ENCODE measurements at regions not wholly inside any gene's neighbourhood (a gene's known extent, or its start where the extent isn't known, plus 50 kb on each side); places are given as distances from the start of the nearest gene placed in this dataset.
"Not testable (repeated sequence)": the region's sequence is repeated elsewhere in the genome, so short reads cannot be mapped to it uniquely, and the experiment has no call there.

- Histone ChIP-seq H3K27me3 (ENCODE audit: control insufficient read depth in 1 of 2, insufficient read depth in 2 of 2, low read length in 2 of 2) (no peaks in the 10 kb centered on the region), H3K9ac (ENCODE audit: low read length in 2 of 2) (no peak overlapping the region), H3K4me3 (ENCODE audit: low read length in 2 of 2) (no peak overlapping the region), H3K9me3 (ENCODE audit: control insufficient read depth in 2 of 2, low read length in 2 of 2) (no peaks in the 10 kb centered on the region), H3K27ac (ENCODE audit: low read length) (no peak overlapping the region), H3K36me3 (ENCODE audit: control insufficient read depth in 2 of 2, insufficient read depth in 2 of 2, low read length in 2 of 2) (no peaks in the 10 kb centered on the region), H3K4me1 (ENCODE audit: control insufficient read depth, insufficient read depth, low read length) (no peaks in the 10 kb centered on the region)
Measured at GRCh38 chr5:127186657-127187056, 103.9 kb upstream of the MEGF10 start.

GRCh38 chr5:127187706-127188105 is 102.9 kb upstream of the MEGF10 start:
- no peaks in the 10 kb centered on the region for H3K9me3 ChIP-seq (ENCODE audit: control insufficient read depth in 2 of 2, low read length in 2 of 2)
- H3K9ac ChIP-seq (ENCODE audit: low read length in 2 of 2): no peak overlapping the region
- H3K4me1 ChIP-seq (ENCODE audit: control insufficient read depth, insufficient read depth, low read length): no peaks in the 10 kb centered on the region
- H3K4me3 ChIP-seq (ENCODE audit: low read length in 2 of 2): no peak overlapping the region
- no peak overlapping the region for H3K27ac ChIP-seq (ENCODE audit: low read length)
- H3K27me3 ChIP-seq (ENCODE audit: control insufficient read depth in 1 of 2, insufficient read depth in 2 of 2, low read length in 2 of 2): no peaks in the 10 kb centered on the region
- no peaks in the 10 kb centered on the region for H3K36me3 ChIP-seq (ENCODE audit: control insufficient read depth in 2 of 2, insufficient read depth in 2 of 2, low read length in 2 of 2)

DNA sequence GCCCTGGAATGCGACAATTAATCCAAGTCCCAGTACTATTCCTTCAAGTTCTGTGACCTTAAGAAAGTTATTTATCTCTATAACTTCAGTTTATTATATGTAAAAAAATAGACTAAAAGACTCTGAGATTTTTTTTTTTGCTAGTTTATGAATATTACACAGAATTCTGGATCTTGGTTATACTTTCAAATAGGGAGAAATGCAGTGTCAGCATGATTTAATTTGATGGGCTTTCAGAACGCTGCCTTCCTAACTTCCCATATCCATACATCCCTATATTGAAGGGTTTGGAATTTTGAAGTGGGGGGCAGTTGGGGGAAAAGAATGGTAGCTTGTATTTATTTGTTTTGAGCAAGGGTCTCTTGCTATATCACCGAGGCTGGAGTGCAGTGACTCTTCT is 98.4 kb upstream of the MEGF10 start:
- H3K4me1 ChIP-seq (ENCODE audit: control insufficient read depth, insufficient read depth, low read length): no peaks in the 10 kb centered on the region

GRCh38 chr5:127192836-127193338 is 97.7 kb upstream of the MEGF10 start:
- no peak overlapping the region for H3K4me3 ChIP-seq (ENCODE audit: low read length in 2 of 2)

More for the DNA sequence above, 98.4 kb upstream of the MEGF10 start:
- Histone ChIP-seq H3K36me3 (ENCODE audit: control insufficient read depth in 2 of 2, insufficient read depth in 2 of 2, low read length in 2 of 2) (no peaks in the 10 kb centered on the region), H3K9me3 (ENCODE audit: control insufficient read depth in 2 of 2, low read length in 2 of 2) (no peaks in the 10 kb centered on the region), H3K4me3 (ENCODE audit: low read length in 2 of 2) (no peak overlapping the region), H3K27me3 (ENCODE audit: control insufficient read depth in 1 of 2, insufficient read depth in 2 of 2, low read length in 2 of 2) (no peaks in the 10 kb centered on the region), H3K9ac (ENCODE audit: low read length in 2 of 2) (no peak overlapping the region), H3K27ac (ENCODE audit: low read length) (no peak overlapping the region)

DNA sequence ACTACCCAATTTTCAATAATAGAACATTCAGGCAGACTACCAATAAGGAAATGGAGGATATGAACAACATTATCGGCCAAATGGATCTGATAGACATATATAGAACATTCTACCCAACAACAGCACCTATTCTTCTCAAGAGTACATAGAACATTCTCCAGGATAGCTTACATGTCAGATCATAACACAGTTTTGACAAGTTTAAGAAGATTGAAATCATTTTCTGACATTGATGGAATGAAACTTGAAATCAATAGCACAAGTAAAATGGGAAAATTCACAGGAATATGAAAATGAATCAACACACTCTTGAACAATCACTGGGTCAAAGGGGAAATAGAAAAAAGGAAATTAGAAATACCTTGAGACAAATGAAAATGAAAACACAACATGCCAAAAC is 94.6 kb upstream of the MEGF10 start:
- no peaks in the 10 kb centered on the region for H3K36me3 ChIP-seq (ENCODE audit: control insufficient read depth in 2 of 2, insufficient read depth in 2 of 2, low read length in 2 of 2)
- H3K27me3 ChIP-seq (ENCODE audit: control insufficient read depth in 1 of 2, insufficient read depth in 2 of 2, low read length in 2 of 2): no peaks in the 10 kb centered on the region
- H3K4me1 ChIP-seq (ENCODE audit: control insufficient read depth, insufficient read depth, low read length): no peaks in the 10 kb centered on the region
- no peaks in the 10 kb centered on the region for H3K9me3 ChIP-seq (ENCODE audit: control insufficient read depth in 2 of 2, low read length in 2 of 2)
- H3K27ac ChIP-seq (ENCODE audit: low read length): no peak overlapping the region
- no peak overlapping the region for H3K9ac ChIP-seq (ENCODE audit: low read length in 2 of 2)
- no peak overlapping the region for H3K4me3 ChIP-seq (ENCODE audit: low read length in 2 of 2)

More at GRCh38 chr5:127192836-127193338, 97.7 kb upstream of the MEGF10 start:
- no peaks in the 10 kb centered on the region for H3K4me1 ChIP-seq (ENCODE audit: control insufficient read depth, insufficient read depth, low read length)
- H3K9ac ChIP-seq (ENCODE audit: low read length in 2 of 2): no peak overlapping the region
- no peaks in the 10 kb centered on the region for H3K9me3 ChIP-seq (ENCODE audit: control insufficient read depth in 2 of 2, low read length in 2 of 2)
- H3K36me3 ChIP-seq (ENCODE audit: control insufficient read depth in 2 of 2, insufficient read depth in 2 of 2, low read length in 2 of 2): no peaks in the 10 kb centered on the region
- no peak overlapping the region for H3K27ac ChIP-seq (ENCODE audit: low read length)
- H3K27me3 ChIP-seq (ENCODE audit: control insufficient read depth in 1 of 2, insufficient read depth in 2 of 2, low read length in 2 of 2): no peaks in the 10 kb centered on the region

GRCh38 chr5:127197402-127198167 is 93.0 kb upstream of the MEGF10 start:
- not testable (repeated sequence) for H3K4me1 ChIP-seq (ENCODE audit: control insufficient read depth, insufficient read depth, low read length); H3K36me3 ChIP-seq (ENCODE audit: control insufficient read depth in 2 of 2, insufficient read depth in 2 of 2, low read length in 2 of 2); H3K9ac ChIP-seq (ENCODE audit: low read length in 2 of 2); H3K4me3 ChIP-seq (ENCODE audit: low read length in 2 of 2); H3K27ac ChIP-seq (ENCODE audit: low read length); H3K27me3 ChIP-seq (ENCODE audit: control insufficient read depth in 1 of 2, insufficient read depth in 2 of 2, low read length in 2 of 2); H3K9me3 ChIP-seq (ENCODE audit: control insufficient read depth in 2 of 2, low read length in 2 of 2)

DNA sequence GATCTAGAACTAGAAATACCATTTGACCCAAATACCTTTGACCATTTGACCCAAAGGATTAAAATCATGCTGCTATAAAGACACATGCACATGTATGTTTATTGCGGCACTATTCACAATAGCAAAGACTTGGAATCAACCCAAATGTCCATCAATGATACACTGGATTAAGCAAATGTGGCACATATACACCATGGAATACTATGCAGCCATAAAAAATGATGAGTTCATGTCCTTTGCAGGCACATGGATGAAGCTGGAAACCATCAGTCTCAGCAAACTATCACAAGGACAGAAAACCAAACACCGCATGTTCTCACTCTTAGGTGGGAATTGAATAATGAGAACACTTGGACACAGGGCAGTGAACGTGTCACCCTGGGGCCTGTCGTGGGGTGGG is 87.9 kb upstream of the MEGF10 start:
- not testable (repeated sequence) for H3K27ac ChIP-seq (ENCODE audit: low read length); H3K4me3 ChIP-seq (ENCODE audit: low read length in 2 of 2); H3K9me3 ChIP-seq (ENCODE audit: control insufficient read depth in 2 of 2, low read length in 2 of 2); H3K9ac ChIP-seq (ENCODE audit: low read length in 2 of 2); H3K36me3 ChIP-seq (ENCODE audit: control insufficient read depth in 2 of 2, insufficient read depth in 2 of 2, low read length in 2 of 2); H3K4me1 ChIP-seq (ENCODE audit: control insufficient read depth, insufficient read depth, low read length); H3K27me3 ChIP-seq (ENCODE audit: control insufficient read depth in 1 of 2, insufficient read depth in 2 of 2, low read length in 2 of 2)

DNA sequence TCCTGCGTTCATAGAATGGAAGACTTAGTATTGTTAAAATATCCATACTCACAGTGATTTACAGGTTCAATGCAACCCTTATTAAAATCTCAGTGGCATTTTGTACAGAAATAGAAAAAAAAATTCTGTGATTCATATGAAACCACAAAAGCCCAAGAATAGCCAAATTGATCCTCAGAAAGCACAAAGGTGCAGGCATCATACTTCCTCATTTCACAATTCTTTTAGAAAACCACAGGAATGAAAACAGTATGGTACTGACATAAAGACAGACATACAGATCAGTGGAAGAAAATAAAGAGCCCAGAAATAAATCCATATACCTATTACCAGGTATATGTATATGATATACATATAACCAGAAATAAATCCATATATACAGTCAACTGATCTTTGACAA is 86.8 kb upstream of the MEGF10 start:
- H3K4me1 ChIP-seq (ENCODE audit: control insufficient read depth, insufficient read depth, low read length): no peaks in the 10 kb centered on the region
- H3K36me3 ChIP-seq (ENCODE audit: control insufficient read depth in 2 of 2, insufficient read depth in 2 of 2, low read length in 2 of 2): no peaks in the 10 kb centered on the region
- no peaks in the 10 kb centered on the region for H3K9me3 ChIP-seq (ENCODE audit: control insufficient read depth in 2 of 2, low read length in 2 of 2)

DNA sequence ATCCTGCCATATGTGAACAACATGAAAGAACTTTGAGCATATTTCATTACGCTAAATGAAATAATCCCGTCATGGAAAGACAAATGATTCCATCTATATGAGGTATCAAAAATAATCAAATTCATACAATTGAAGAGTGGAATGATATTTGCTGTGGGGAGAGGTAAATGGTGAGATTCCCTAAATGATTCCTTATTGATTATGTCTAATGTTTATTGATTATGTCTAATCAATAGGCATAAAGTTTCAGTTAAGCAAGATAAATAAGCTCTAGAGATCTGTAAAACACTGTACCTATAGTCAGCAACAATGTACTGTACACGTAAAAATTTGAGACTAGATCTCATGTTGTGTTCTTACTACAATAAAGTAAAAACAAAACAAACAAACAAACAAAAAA is 85.4 kb upstream of the MEGF10 start:
- H3K27ac ChIP-seq (ENCODE audit: low read length): no peak overlapping the region
- no peaks in the 10 kb centered on the region for H3K9me3 ChIP-seq (ENCODE audit: control insufficient read depth in 2 of 2, low read length in 2 of 2)

More for the DNA sequence above, 86.8 kb upstream of the MEGF10 start:
- no peak overlapping the region for H3K9ac ChIP-seq (ENCODE audit: low read length in 2 of 2)
- H3K4me3 ChIP-seq (ENCODE audit: low read length in 2 of 2): no peak overlapping the region
- H3K27me3 ChIP-seq (ENCODE audit: control insufficient read depth in 1 of 2, insufficient read depth in 2 of 2, low read length in 2 of 2): no peaks in the 10 kb centered on the region
- H3K27ac ChIP-seq (ENCODE audit: low read length): no peak overlapping the region

DNA sequence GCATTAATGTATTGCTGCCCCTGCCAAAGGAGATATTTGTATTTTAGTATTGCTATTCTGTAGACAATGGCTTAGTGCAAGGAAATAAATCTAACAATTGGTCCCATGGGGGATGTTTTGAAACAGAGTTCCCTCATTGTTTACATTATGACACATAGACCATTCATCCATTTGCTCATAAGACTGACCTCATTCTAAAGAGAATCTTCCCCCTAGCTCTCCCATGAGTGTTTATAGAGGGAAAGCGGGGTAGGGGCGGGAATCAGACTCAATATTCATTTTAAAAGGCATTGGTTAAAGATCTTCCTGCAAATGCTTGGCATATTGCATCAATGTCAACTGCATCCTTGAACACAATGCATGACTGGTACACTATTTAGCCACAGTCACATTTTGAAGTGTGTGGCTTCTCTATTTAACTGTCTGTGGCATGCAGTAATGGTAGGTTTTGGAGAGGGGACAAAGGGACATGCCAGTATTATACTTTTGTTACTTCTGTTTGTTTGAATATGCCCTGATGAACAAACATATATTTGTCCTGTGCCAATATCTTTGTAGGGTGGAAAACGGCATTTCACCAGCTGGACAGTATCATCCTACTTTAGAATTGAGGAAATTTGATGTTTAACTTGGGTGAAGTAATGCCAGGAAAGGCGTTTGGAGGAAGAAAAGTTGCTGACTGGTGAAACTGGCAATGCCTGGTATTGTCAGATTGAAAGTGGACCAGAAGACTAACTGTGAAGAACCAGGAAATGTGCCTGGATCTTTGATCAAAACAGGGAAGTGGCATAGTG is 84.1 kb upstream of the MEGF10 start:
- no peak overlapping the region for H3K27ac ChIP-seq (ENCODE audit: low read length)
- no peaks in the 10 kb centered on the region for H3K4me1 ChIP-seq (ENCODE audit: control insufficient read depth, insufficient read depth, low read length)
- no peak overlapping the region for H3K9ac ChIP-seq (ENCODE audit: low read length in 2 of 2)
- H3K36me3 ChIP-seq (ENCODE audit: control insufficient read depth in 2 of 2, insufficient read depth in 2 of 2, low read length in 2 of 2): no peaks in the 10 kb centered on the region
- H3K27me3 ChIP-seq (ENCODE audit: control insufficient read depth in 1 of 2, insufficient read depth in 2 of 2, low read length in 2 of 2): no peaks in the 10 kb centered on the region
- H3K9me3 ChIP-seq (ENCODE audit: control insufficient read depth in 2 of 2, low read length in 2 of 2): no peaks in the 10 kb centered on the region
- no peak overlapping the region for H3K4me3 ChIP-seq (ENCODE audit: low read length in 2 of 2)

More for the DNA sequence above, 85.4 kb upstream of the MEGF10 start:
- no peak overlapping the region for H3K9ac ChIP-seq (ENCODE audit: low read length in 2 of 2)
- no peaks in the 10 kb centered on the region for H3K4me1 ChIP-seq (ENCODE audit: control insufficient read depth, insufficient read depth, low read length)
- H3K36me3 ChIP-seq (ENCODE audit: control insufficient read depth in 2 of 2, insufficient read depth in 2 of 2, low read length in 2 of 2): no peaks in the 10 kb centered on the region
- no peak overlapping the region for H3K4me3 ChIP-seq (ENCODE audit: low read length in 2 of 2)
- H3K27me3 ChIP-seq (ENCODE audit: control insufficient read depth in 1 of 2, insufficient read depth in 2 of 2, low read length in 2 of 2): no peaks in the 10 kb centered on the region

DNA sequence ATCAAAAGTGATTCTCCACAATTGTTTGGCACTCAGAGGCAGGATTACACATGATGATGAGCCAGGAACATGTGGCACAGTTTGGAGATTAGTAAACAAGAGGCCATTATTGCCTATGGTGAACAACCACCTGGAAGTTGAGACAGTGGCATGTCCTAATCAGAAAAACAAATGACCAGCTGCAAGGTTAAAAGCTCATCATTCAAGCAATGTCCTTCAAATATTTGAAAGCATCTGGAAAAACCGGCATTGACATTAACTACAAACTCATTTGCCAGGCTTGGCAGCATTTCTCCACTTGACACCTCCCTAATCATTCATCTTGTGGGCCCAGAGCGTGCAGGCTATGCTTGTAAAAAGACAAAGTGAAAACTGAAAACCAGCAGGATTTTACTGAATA is 80.6 kb upstream of the MEGF10 start:
- Histone ChIP-seq H3K27ac (ENCODE audit: low read length) (no peak overlapping the region), H3K9me3 (ENCODE audit: control insufficient read depth in 2 of 2, low read length in 2 of 2) (no peaks in the 10 kb centered on the region), H3K4me3 (ENCODE audit: low read length in 2 of 2) (no peak overlapping the region), H3K36me3 (ENCODE audit: control insufficient read depth in 2 of 2, insufficient read depth in 2 of 2, low read length in 2 of 2) (no peaks in the 10 kb centered on the region), H3K9ac (ENCODE audit: low read length in 2 of 2) (no peak overlapping the region), H3K4me1 (ENCODE audit: control insufficient read depth, insufficient read depth, low read length) (no peaks in the 10 kb centered on the region), H3K27me3 (ENCODE audit: control insufficient read depth in 1 of 2, insufficient read depth in 2 of 2, low read length in 2 of 2) (no peaks in the 10 kb centered on the region)
